ENCODE measurements at regions not wholly inside any gene's neighbourhood (a gene's known extent, or its start where the extent isn't known, plus 50 kb on each side); places are given as distances from the start of the nearest gene placed in this dataset.

- DNase-seq (ENCODE audit: low read depth): no peak
Observed at GRCh38 chr2:12261986-12262680, 454.6 kb upstream of the TRIB2 start.

DNA sequence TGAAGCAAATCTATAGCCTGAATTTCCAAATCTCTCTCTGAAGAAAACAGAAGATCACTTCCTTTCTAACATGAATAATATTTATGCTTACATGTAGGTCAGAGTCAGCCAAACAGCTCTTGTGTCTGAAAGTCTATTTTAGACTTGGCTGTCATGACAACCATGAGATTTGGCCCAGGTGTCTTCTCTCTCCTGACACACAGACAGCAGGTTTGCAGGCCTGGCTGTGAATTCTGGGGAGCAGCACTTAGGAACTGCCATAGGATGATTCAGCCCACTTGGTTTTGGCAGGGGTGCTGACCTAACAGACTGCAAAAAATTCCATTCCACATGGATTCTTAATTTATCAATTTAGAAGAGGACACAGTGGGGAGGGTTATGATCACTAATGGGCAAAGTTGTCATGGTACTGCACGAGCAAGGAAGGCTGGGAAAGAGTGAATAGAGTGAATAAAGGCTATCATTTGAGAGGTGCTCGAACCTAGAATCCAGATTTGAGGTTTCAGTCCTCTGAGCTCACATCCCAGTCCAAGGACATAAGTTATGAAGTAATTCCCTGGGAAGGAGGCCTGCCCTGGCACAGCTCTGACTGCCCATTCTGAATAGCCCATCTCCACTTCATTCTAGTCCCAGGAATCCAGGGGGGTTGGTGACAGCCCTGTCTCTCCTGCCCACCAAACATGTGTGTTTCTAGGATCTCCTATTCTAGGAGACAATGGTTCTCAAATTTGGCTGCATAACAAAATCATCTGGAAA, 453.9 kb upstream of the TRIB2 start:
- peak; percentile 81 for DNase-seq (ENCODE audit: low read depth)
- TF ChIP-seq, protein P1, sequence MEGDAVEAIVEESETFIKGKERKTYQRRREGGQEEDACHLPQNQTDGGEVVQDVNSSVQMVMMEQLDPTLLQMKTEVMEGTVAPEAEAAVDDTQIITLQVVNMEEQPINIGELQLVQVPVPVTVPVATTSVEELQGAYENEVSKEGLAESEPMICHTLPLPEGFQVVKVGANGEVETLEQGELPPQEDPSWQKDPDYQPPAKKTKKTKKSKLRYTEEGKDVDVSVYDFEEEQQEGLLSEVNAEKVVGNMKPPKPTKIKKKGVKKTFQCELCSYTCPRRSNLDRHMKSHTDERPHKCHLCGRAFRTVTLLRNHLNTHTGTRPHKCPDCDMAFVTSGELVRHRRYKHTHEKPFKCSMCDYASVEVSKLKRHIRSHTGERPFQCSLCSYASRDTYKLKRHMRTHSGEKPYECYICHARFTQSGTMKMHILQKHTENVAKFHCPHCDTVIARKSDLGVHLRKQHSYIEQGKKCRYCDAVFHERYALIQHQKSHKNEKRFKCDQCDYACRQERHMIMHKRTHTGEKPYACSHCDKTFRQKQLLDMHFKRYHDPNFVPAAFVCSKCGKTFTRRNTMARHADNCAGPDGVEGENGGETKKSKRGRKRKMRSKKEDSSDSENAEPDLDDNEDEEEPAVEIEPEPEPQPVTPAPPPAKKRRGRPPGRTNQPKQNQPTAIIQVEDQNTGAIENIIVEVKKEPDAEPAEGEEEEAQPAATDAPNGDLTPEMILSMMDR (IDR thresholded peaks at IDR 0.05; ENCODE audit: insufficient read depth, low read length): no peak
- H3K4me3 ChIP-seq (ENCODE audit: low read depth, low read length): no peak overlapping the region

More at GRCh38 chr2:12261986-12262680, 454.6 kb upstream of the TRIB2 start:
- no peak overlapping the region for H3K4me3 ChIP-seq (ENCODE audit: low read depth, low read length)
- TF ChIP-seq, protein P1 (IDR thresholded peaks at IDR 0.05; ENCODE audit: insufficient read depth, low read length): no peak

DNA sequence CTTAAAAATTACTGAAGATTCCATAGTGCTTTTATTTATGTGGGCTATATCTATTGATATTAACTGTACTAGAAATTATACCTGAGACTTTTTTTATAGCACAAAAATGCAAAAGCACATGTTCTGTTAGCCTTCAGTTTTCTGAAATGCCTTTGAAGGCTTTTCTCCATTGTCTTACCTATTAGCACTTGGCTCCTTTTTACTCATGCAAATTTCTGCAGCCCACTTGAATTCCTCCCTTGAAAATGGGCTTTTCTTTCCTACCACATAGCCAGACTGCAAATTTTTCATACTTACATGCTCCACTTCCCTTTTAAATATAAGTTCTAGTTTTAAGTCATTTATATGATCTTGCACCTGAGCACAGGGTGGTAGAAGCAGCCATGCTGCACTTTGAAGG, 453.0 kb upstream of the TRIB2 start:
- H3K4me3 ChIP-seq (ENCODE audit: low read depth, low read length): no peak overlapping the region
- TF ChIP-seq, protein P1 (IDR thresholded peaks at IDR 0.05; ENCODE audit: insufficient read depth, low read length): no peak
- DNase-seq (ENCODE audit: low read depth): no peak

- TF ChIP-seq, protein P1 (IDR thresholded peaks at IDR 0.05; ENCODE audit: insufficient read depth, low read length): no peak
- DNase-seq (ENCODE audit: low read depth): no peak
Observed at GRCh38 chr2:12264146-12264545, 452.6 kb upstream of the TRIB2 start.

DNA sequence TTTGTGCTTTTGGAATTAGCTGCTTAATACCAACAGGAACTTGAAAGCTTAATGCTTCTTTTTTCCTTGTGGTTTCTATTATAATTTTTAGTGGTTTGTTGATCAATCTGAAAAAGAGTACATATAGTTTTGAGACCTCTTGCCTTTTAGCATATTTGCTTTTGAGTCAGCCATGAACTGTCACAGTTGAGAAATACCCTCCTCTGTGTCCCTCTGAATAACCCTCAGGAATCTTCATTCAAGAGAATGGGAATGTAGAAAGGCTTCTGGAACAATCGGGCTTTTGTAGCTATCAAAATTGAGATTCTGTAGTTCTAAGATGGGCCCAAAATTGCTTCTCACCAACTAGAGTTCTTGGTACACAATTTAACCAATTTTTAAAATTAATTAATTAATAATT, 451.1 kb upstream of the TRIB2 start:
- DNase-seq (ENCODE audit: low read depth): no peak
- no peak overlapping the region for H3K4me3 ChIP-seq (ENCODE audit: low read depth, low read length)
- TF ChIP-seq, protein P1 (IDR thresholded peaks at IDR 0.05; ENCODE audit: insufficient read depth, low read length): no peak

More at GRCh38 chr2:12264146-12264545, 452.6 kb upstream of the TRIB2 start:
- H3K4me3 ChIP-seq (ENCODE audit: low read depth, low read length): no peak overlapping the region

DNA sequence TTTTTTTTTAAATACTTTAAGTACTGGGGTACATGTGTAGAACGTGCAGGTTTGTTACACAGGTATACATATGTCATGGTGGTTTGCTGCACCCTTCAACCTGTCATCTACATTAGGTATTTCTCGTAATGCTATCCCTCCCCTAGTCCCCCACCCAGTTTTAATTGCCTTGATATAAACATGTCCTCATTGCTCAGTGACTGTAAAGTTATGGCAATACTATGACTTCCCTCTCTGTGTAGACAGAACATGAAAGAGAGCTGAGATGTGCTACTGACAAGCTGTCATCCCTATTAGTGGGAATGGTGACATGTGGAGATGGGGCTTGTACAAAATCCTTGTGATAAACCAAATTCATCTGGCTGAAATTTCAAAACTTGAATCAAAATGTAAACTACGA, 449.7 kb upstream of the TRIB2 start:
- TF ChIP-seq, protein P1 (IDR thresholded peaks at IDR 0.05; ENCODE audit: insufficient read depth, low read length): no peak
- no peak for DNase-seq (ENCODE audit: low read depth)
- H3K4me3 ChIP-seq (ENCODE audit: low read depth, low read length): no peak overlapping the region
